ENCODE measurements at regions not wholly inside any gene's neighbourhood (a gene's known extent, or its start where the extent isn't known, plus 50 kb on each side); places are given as distances from the start of the nearest gene placed in this dataset.
"Not testable (repeated sequence)": the region's sequence is repeated elsewhere in the genome, so short reads cannot be mapped to it uniquely, and the experiment has no call there.

GRCh38 chr2:125259451-125259850 is 1234.4 kb downstream of the CNTNAP5 start:
- no peak for TF ChIP-seq CTCF (IDR thresholded peaks at IDR 0.05)
- Histone ChIP-seq H3K36me3 (no peaks in the 10 kb centered on the region), H3K4me1 (no peaks in the 10 kb centered on the region), H3K9me3 (no peaks in the 10 kb centered on the region), H3K27me3 (ENCODE audit: low read depth) (no peaks in the 10 kb centered on the region), H3K27ac (no peak overlapping the region), H3K4me3 (no peak overlapping the region)
- ATAC-seq, result no peak
- intact Hi-C loops (cut with DNase I), result no loop called here
- DNase-seq, result no peak

GRCh38 chr2:125260366-125260930 is 1235.4 kb downstream of the CNTNAP5 start:
- H3K9me3 ChIP-seq; H3K36me3 ChIP-seq; DNase-seq; H3K27ac ChIP-seq; H3K4me3 ChIP-seq; H3K4me1 ChIP-seq; ATAC-seq; H3K27me3 ChIP-seq (ENCODE audit: low read depth); intact Hi-C loops (cut with DNase I): not testable (repeated sequence)

- DNase-seq (no peak), ATAC-seq (no peak)
- no peak overlapping the region for H3K27ac ChIP-seq
- H3K4me3 ChIP-seq, result no peak overlapping the region
- TF ChIP-seq CTCF (IDR thresholded peaks at IDR 0.05), result no peak
- H3K9me3 ChIP-seq, result no peaks in the 10 kb centered on the region
- H3K4me1 ChIP-seq, result no peaks in the 10 kb centered on the region
- no peaks in the 10 kb centered on the region for H3K27me3 ChIP-seq (ENCODE audit: low read depth)
- H3K36me3 ChIP-seq, result no peaks in the 10 kb centered on the region
- intact Hi-C loops (cut with DNase I), result no loop called here
Measured at GRCh38 chr2:125264453-125264852, 1239.4 kb downstream of the CNTNAP5 start.

- Histone ChIP-seq H3K4me3 (no peak overlapping the region), H3K9me3 (peaks cover 2% of the 10 kb centered on the region), H3K4me1 (no peaks in the 10 kb centered on the region), H3K27me3 (ENCODE audit: low read depth) (no peaks in the 10 kb centered on the region), H3K36me3 (no peaks in the 10 kb centered on the region), H3K27ac (no peak overlapping the region)
- intact Hi-C loops (cut with DNase I), result no loop called here
- ATAC-seq, result no peak
- TF ChIP-seq CTCF (IDR thresholded peaks at IDR 0.05), result no peak
- no peak for DNase-seq
Measured at GRCh38 chr2:125267683-125268082, 1242.6 kb downstream of the CNTNAP5 start.

GRCh38 chr2:125272651-125273050 is 1247.6 kb downstream of the CNTNAP5 start:
- H3K36me3 ChIP-seq, result no peaks in the 10 kb centered on the region
- peaks cover 2% of the 10 kb centered on the region for H3K9me3 ChIP-seq
- H3K4me3 ChIP-seq, result no peak overlapping the region
- H3K27ac ChIP-seq, result no peak overlapping the region
- no peak for ATAC-seq
- no peaks in the 10 kb centered on the region for H3K4me1 ChIP-seq
- intact Hi-C loops (cut with DNase I), result no loop called here
- DNase-seq, result no peak
- TF ChIP-seq CTCF (IDR thresholded peaks at IDR 0.05), result no peak
- H3K27me3 ChIP-seq (ENCODE audit: low read depth), result no peaks in the 10 kb centered on the region

- DNase-seq (no peak), ATAC-seq (no peak)
- no peaks in the 10 kb centered on the region for H3K4me1 ChIP-seq
- H3K9me3 ChIP-seq, result peaks cover 2% of the 10 kb centered on the region
- no peak overlapping the region for H3K4me3 ChIP-seq
- no peak overlapping the region for H3K27ac ChIP-seq
- H3K27me3 ChIP-seq (ENCODE audit: low read depth), result no peaks in the 10 kb centered on the region
- intact Hi-C loops (cut with DNase I), result no loop called here
- no peak for TF ChIP-seq CTCF (IDR thresholded peaks at IDR 0.05)
- H3K36me3 ChIP-seq, result no peaks in the 10 kb centered on the region
Measured at GRCh38 chr2:125274718-125275117, 1249.6 kb downstream of the CNTNAP5 start.
